Esophagus muscularis mucosa (tissue), 3 donors: ENCODE measurements at regions not wholly inside any gene's neighbourhood (a gene's known extent, or its start where the extent isn't known, plus 50 kb on each side); places are given as distances from the start of the nearest gene placed in this dataset.

Experiments used
- POLR2A ChIP-seq: fragments of 450-650 bp; IDR thresholded peaks from one replicate; pipeline ENCODE4 v1.6.1; 2017; ENCODE audit warnings: antibody characterized with exemption, moderate library complexity, mild to moderate bottlenecking, low read depth
- TF ChIP-seq, protein P1 (sequence below), 3 experiments: fragments of 200-600 bp in 2 of 3; fragments of 450-650 bp in 1 of 3; sonication (generic) in 2 of 3; IDR thresholded peaks; one replicate each; pipeline ENCODE4 v1.5.1; 2017 to 2019; ENCODE audit warnings: antibody characterized with exemption in 3 of 3, mild to moderate bottlenecking in 2 of 3, moderate library complexity in 1 of 3

DNA sequence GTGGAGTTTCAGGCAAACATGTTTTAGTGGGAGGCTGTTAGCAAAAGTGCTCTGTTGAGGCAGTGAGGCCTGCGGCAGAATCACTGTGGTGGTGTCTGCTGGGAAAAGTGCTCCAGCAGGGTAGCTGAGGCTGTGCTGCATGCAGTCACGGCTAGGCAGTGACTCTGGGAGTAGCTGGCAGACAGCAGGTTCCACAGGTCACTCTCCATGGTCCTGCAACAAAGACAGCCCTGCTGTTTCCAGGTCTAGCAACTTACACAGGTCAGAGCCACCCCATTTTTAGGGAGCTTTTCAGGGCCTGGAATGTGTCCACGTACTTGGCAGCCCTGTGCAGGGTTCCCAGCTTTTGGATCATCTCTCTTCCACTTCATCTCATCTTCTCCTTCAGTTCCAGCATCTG, 184.3 kb downstream of the NAA11 start:
- no peak for TF ChIP-seq POLR2A
- TF ChIP-seq, protein P1, sequence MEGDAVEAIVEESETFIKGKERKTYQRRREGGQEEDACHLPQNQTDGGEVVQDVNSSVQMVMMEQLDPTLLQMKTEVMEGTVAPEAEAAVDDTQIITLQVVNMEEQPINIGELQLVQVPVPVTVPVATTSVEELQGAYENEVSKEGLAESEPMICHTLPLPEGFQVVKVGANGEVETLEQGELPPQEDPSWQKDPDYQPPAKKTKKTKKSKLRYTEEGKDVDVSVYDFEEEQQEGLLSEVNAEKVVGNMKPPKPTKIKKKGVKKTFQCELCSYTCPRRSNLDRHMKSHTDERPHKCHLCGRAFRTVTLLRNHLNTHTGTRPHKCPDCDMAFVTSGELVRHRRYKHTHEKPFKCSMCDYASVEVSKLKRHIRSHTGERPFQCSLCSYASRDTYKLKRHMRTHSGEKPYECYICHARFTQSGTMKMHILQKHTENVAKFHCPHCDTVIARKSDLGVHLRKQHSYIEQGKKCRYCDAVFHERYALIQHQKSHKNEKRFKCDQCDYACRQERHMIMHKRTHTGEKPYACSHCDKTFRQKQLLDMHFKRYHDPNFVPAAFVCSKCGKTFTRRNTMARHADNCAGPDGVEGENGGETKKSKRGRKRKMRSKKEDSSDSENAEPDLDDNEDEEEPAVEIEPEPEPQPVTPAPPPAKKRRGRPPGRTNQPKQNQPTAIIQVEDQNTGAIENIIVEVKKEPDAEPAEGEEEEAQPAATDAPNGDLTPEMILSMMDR (IDR thresholded peaks at IDR 0.05), result no peak
